ENCODE measurements at regions not wholly inside any gene's neighbourhood (a gene's known extent, or its start where the extent isn't known, plus 50 kb on each side); places are given as distances from the start of the nearest gene placed in this dataset.
"Not testable (repeated sequence)": the region's sequence is repeated elsewhere in the genome, so short reads cannot be mapped to it uniquely, and the experiment has no call there.

- no peak for DNase-seq
Measured at GRCh38 chr13:69050696-69051095, 1056.9 kb upstream of the ATXN8OS start.

- DNase-seq, result no peak
Measured at GRCh38 chr13:69044629-69045028, 1063.0 kb upstream of the ATXN8OS start.

GRCh38 chr13:69040898-69041297, 1066.7 kb upstream of the ATXN8OS start:
- DNase-seq, result no peak

GRCh38 chr13:69035771-69036170, 1071.9 kb upstream of the ATXN8OS start:
- no peak for DNase-seq

GRCh38 chr13:69028936-69029335, 1078.7 kb upstream of the ATXN8OS start:
- DNase-seq, result no peak

GRCh38 chr13:69020120-69020519, 1087.5 kb upstream of the ATXN8OS start:
- no peak for DNase-seq

GRCh38 chr13:69018173-69018572, 1089.5 kb upstream of the ATXN8OS start:
- not testable (repeated sequence) for DNase-seq

- no peak for DNase-seq
Measured at GRCh38 chr13:69010789-69011188, 1096.8 kb upstream of the ATXN8OS start.

- DNase-seq, result no peak
Measured at GRCh38 chr13:69008499-69008898, 1099.1 kb upstream of the ATXN8OS start.

- no peak for DNase-seq
Measured at GRCh38 chr13:68998056-68998455, 1109.6 kb upstream of the ATXN8OS start.

GRCh38 chr13:68996668-68997025, 1111.0 kb upstream of the ATXN8OS start:
- DNase-seq, result no peak

- no peak for DNase-seq
Measured at GRCh38 chr13:68995972-68996667, 1111.5 kb upstream of the ATXN8OS start.

GRCh38 chr13:68993154-68993553, 1114.5 kb upstream of the ATXN8OS start:
- no peak for DNase-seq

GRCh38 chr13:68988176-68988575, 1119.5 kb upstream of the ATXN8OS start:
- DNase-seq, result no peak

GRCh38 chr13:68987585-68987984, 1120.0 kb upstream of the ATXN8OS start:
- no peak for DNase-seq

GRCh38 chr13:68984688-68985319, 1122.8 kb upstream of the ATXN8OS start:
- no peak for DNase-seq

GRCh38 chr13:68982961-68983619, 1124.5 kb upstream of the ATXN8OS start:
- DNase-seq, result no peak

GRCh38 chr13:68976287-68976686, 1131.3 kb upstream of the ATXN8OS start:
- no peak for DNase-seq

GRCh38 chr13:68970532-68970931, 1137.1 kb upstream of the ATXN8OS start:
- no peak for DNase-seq

GRCh38 chr13:68948586-68948985, 1159.0 kb upstream of the ATXN8OS start:
- no peak for DNase-seq

GRCh38 chr13:68944272-68944671, 1163.4 kb upstream of the ATXN8OS start:
- DNase-seq, result no peak

GRCh38 chr13:68940049-68940448, 1167.6 kb upstream of the ATXN8OS start:
- DNase-seq, result no peak

GRCh38 chr13:68938639-68939038, 1169.0 kb upstream of the ATXN8OS start:
- DNase-seq, result no peak

GRCh38 chr13:68929075-68929745, 1178.4 kb upstream of the ATXN8OS start:
- DNase-seq, result no peak

Data from NCI-H774 (cell line).